ENCODE measurements at regions not wholly inside any gene's neighbourhood (a gene's known extent, or its start where the extent isn't known, plus 50 kb on each side); places are given as distances from the start of the nearest gene placed in this dataset.

GRCh38 chr6:916131-916530, 223.2 kb upstream of the EXOC2 start:
- Histone ChIP-seq H4K20me1 (ENCODE audit: insufficient read depth, low read length) (no peaks in the 10 kb centered on the region), H3K9me3 (replicated peaks in 1 of 2; ENCODE audit: control insufficient read depth in 1 of 2, insufficient read depth in 1 of 2, low read length in 2 of 2) (peaks cover 17 to 26% of the 10 kb centered on the region in 2 donors), H3K4me1 (ENCODE audit: control insufficient read depth in 1 of 2, insufficient read depth in 2 of 2, low read length in 2 of 2) (no peaks in the 10 kb centered on the region), H3K79me2 (ENCODE audit: insufficient read depth, low read length) (no peaks in the 10 kb centered on the region), H3K27ac (ENCODE audit: low read depth in 1 of 2, low read length in 2 of 2) (no peak overlapping the region), H3K4me3 (replicated peaks in 1 of 3; ENCODE audit: low read depth in 2 of 3, low read length in 3 of 3) (no peak overlapping the region), H3K27me3 (ENCODE audit: control insufficient read depth in 2 of 2, insufficient read depth in 2 of 2, low read length in 2 of 2) (peaks cover 0 to 2% of the 10 kb centered on the region in 2 donors), H3K4me2 (replicated peaks; ENCODE audit: extremely low read depth, low read length, poor library complexity, severe bottlenecking) (no peak overlapping the region), H3K36me3 (replicated peaks in 1 of 2; ENCODE audit: control insufficient read depth in 1 of 2, insufficient read depth in 2 of 2, low read length in 2 of 2) (no peaks in the 10 kb centered on the region), H2AFZ (ENCODE audit: insufficient read depth, low read depth, low read length, poor library complexity, severe bottlenecking) (no peak overlapping the region), H3K9ac (ENCODE audit: insufficient read depth, low read length, poor library complexity, severe bottlenecking) (no peak overlapping the region)
- TF ChIP-seq CTCF (IDR thresholded peaks at IDR 0.05) = no peak
- H3K27ac Mint-ChIP-seq = no peak overlapping the region
- 99% methylated on average over 8 of the region's 8 CpGs for WGBS (ENCODE audit: insufficient coverage)
- peaks cover 6 to 10% (median 10%) of the 10 kb centered on the region in 3 donors for H3K27me3 Mint-ChIP-seq (ENCODE audit: low read depth in 3 of 3)
- DNase-seq = no peak
- no peaks in the 10 kb centered on the region for H3K36me3 Mint-ChIP-seq
- no peaks in the 10 kb centered on the region for H3K4me1 Mint-ChIP-seq
- intact Hi-C loops (cut with micrococcal nuclease) = no loop called here
- H3K4me3 Mint-ChIP-seq = no peak overlapping the region
- H3K9me3 Mint-ChIP-seq = peaks cover 10 to 26% (median 17%) of the 10 kb centered on the region in 7 donors

GRCh38 chr6:912871-913835, 220.2 kb upstream of the EXOC2 start:
- no peak for DNase-seq
- Histone ChIP-seq H3K27me3 (ENCODE audit: control insufficient read depth in 2 of 2, insufficient read depth in 2 of 2, low read length in 2 of 2) (peaks cover 0 to 2% of the 10 kb centered on the region in 2 donors), H3K9ac (ENCODE audit: insufficient read depth, low read length, poor library complexity, severe bottlenecking) (no peak overlapping the region), H3K9me3 (replicated peaks in 1 of 2; ENCODE audit: control insufficient read depth in 1 of 2, insufficient read depth in 1 of 2, low read length in 2 of 2) (peaks cover 6 to 8% of the 10 kb centered on the region in 2 donors), H3K27ac (ENCODE audit: low read depth in 1 of 2, low read length in 2 of 2) (no peak overlapping the region), H3K36me3 (replicated peaks in 1 of 2; ENCODE audit: control insufficient read depth in 1 of 2, insufficient read depth in 2 of 2, low read length in 2 of 2) (no peaks in the 10 kb centered on the region), H3K4me2 (replicated peaks; ENCODE audit: extremely low read depth, low read length, poor library complexity, severe bottlenecking) (no peak overlapping the region), H2AFZ (ENCODE audit: insufficient read depth, low read depth, low read length, poor library complexity, severe bottlenecking) (no peak overlapping the region), H3K79me2 (ENCODE audit: insufficient read depth, low read length) (no peaks in the 10 kb centered on the region), H4K20me1 (ENCODE audit: insufficient read depth, low read length) (no peaks in the 10 kb centered on the region), H3K4me3 (replicated peaks in 1 of 3; ENCODE audit: low read depth in 2 of 3, low read length in 3 of 3) (no peak overlapping the region), H3K4me1 (ENCODE audit: control insufficient read depth in 1 of 2, insufficient read depth in 2 of 2, low read length in 2 of 2) (no peaks in the 10 kb centered on the region)
- Mint-ChIP-seq H3K9me3 (peaks cover 0 to 13% (median 5%) of the 10 kb centered on the region in 7 donors), H3K27ac (no peak overlapping the region), H3K4me3 (no peak overlapping the region), H3K36me3 (no peaks in the 10 kb centered on the region), H3K4me1 (no peaks in the 10 kb centered on the region), H3K27me3 (ENCODE audit: low read depth in 3 of 3) (peaks cover 8 to 10% (median 10%) of the 10 kb centered on the region in 3 donors)
- intact Hi-C loops (cut with micrococcal nuclease) = no loop called here
- TF ChIP-seq CTCF (IDR thresholded peaks at IDR 0.05) = no peak
- WGBS (ENCODE audit: insufficient coverage) = 58% methylated on average over 4 of the region's 16 CpGs
